Esophagus squamous epithelium (tissue), 5 donors: ENCODE measurements at regions not wholly inside any gene's neighbourhood (a gene's known extent, or its start where the extent isn't known, plus 50 kb on each side); places are given as distances from the start of the nearest gene placed in this dataset.
"Not testable (repeated sequence)": the region's sequence is repeated elsewhere in the genome, so short reads cannot be mapped to it uniquely, and the experiment has no call there.

Experiments
- DNase-seq: peaks from one replicate; lab custom pipeline; 2025; lab: John Stamatoyannopoulos, UW
- H3K27ac ChIP-seq, 4 donors: fragments of 200-600 bp; sonication (generic); one replicate each; pipeline ENCODE4 v1.5.1; 2016 to 2019; ENCODE audit warnings: mild to moderate bottlenecking in 1 of 4
- H3K27me3 ChIP-seq, 4 donors: fragments of 200-600 bp; sonication (generic); 1 replicate in 3 of 4; 2 replicates in 1 of 4; pipeline versions ENCODE4 v1.5.1 to v1.6.0; 2017 to 2021; ENCODE audit warnings: antibody characterized with exemption in 1 of 4
- H3K36me3 ChIP-seq, 3 donors: fragments of 200-600 bp; sonication (generic); one replicate each; pipeline ENCODE4 v1.5.1; 2016 to 2019
- H3K4me1 ChIP-seq, 3 donors: fragments of 200-600 bp; sonication (generic); one replicate each; pipeline ENCODE4 v1.5.1; 2017 to 2019
- H3K4me3 ChIP-seq, 4 donors: fragments of 200-600 bp; sonication (generic); 1 replicate in 3 of 4; 2 replicates in 1 of 4; pipeline ENCODE4 v1.5.1; 2016 to 2019; ENCODE audit warnings: mild to moderate bottlenecking in 2 of 4, moderate library complexity in 1 of 4
- H3K9me3 ChIP-seq, 3 donors: fragments of 200-600 bp; sonication (generic); one replicate each; pipeline ENCODE4 v1.5.1; 2016 to 2019
- POLR2A ChIP-seq, 4 donors: fragments of 450-650 bp; IDR thresholded peaks; one replicate each; pipeline ENCODE4 v1.6.1; 2017; ENCODE audit warnings: antibody characterized with exemption in 4 of 4, mild to moderate bottlenecking in 4 of 4, moderate library complexity in 3 of 4
- WGBS, 2 donors: methylation state at CpG; one replicate each; pipeline ENCODE4 v1.1.5; 2018; 5-methylcytosine and 5-hydroxymethylcytosine counted together
- intact Hi-C: fragments of 100-400 bp; cut with DNase I; formaldehyde crosslinking; loops from one replicate; pipeline ENCODE4 v1.15.0; 2022
- TF ChIP-seq, protein P1 (sequence below), 6 experiments: fragments of 450-650 bp in 4 of 6; fragments of 200-600 bp in 2 of 6; sonication (generic) in 2 of 6; IDR thresholded peaks; one replicate each; pipeline ENCODE4 v1.5.1; 2016 to 2019; ENCODE audit warnings: antibody characterized with exemption in 6 of 6, mild to moderate bottlenecking in 4 of 6, moderate library complexity in 4 of 6
- donor health status: DM: yes; HTN: yes; CAD: no.

- H3K4me3 ChIP-seq, H3K27ac ChIP-seq, intact Hi-C loops, H3K4me1 ChIP-seq, H3K9me3 ChIP-seq, H3K27me3 ChIP-seq, DNase-seq: not testable (repeated sequence)
- peaks cover 0 to 99% (median 3%) of the 10 kb centered on the region in 3 donors for H3K36me3 ChIP-seq
- WGBS, 2 donors, result 78 to 84% methylated on average over 5 to 6 of the region's 6 CpGs
Measured at GRCh38 chr16:70014915-70015314, 63.8 kb downstream of the CLEC18A start.

- intact Hi-C loops, DNase-seq: not testable (repeated sequence)
- 70 to 78% methylated on average over 4 to 5 of the region's 5 CpGs for WGBS, 2 donors
Measured at GRCh38 chr16:70016751-70017150, 65.6 kb downstream of the CLEC18A start.

DNA sequence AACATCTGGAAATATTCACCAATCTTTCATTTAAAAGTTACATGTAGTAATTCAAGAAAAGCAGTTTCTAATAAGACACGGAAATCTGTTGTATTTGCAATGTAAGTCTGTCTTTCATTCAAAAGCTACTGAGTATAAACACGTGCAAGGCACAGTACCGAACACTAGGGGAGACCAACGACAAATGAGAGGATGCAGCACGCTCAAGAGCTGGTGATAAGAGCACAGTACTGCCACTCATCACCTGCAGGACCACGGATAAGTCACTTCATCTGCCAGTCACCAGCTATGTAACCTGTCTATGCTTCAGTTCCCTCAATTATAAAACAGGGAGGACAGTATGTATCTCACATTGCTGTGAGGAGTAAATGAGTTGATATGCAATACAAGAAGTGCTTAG lies 67.1 kb downstream of the CLEC18A start:
- Histone ChIP-seq H3K27ac (no peak overlapping the region), H3K36me3 (peaks cover 0 to 99% (median 9%) of the 10 kb centered on the region in 3 donors), H3K27me3 (no peaks in the 10 kb centered on the region), H3K4me3 (no peak overlapping the region), H3K9me3 (no peaks in the 10 kb centered on the region), H3K4me1 (no peaks in the 10 kb centered on the region)
- WGBS, 2 donors, result 28 to 42% methylated on average over 6 of the region's 6 CpGs
- no peak for DNase-seq
- intact Hi-C loops, result no loop called here
- TF ChIP-seq POLR2A (IDR thresholded peaks at IDR 0.05), result no peak
- TF ChIP-seq, protein P1, sequence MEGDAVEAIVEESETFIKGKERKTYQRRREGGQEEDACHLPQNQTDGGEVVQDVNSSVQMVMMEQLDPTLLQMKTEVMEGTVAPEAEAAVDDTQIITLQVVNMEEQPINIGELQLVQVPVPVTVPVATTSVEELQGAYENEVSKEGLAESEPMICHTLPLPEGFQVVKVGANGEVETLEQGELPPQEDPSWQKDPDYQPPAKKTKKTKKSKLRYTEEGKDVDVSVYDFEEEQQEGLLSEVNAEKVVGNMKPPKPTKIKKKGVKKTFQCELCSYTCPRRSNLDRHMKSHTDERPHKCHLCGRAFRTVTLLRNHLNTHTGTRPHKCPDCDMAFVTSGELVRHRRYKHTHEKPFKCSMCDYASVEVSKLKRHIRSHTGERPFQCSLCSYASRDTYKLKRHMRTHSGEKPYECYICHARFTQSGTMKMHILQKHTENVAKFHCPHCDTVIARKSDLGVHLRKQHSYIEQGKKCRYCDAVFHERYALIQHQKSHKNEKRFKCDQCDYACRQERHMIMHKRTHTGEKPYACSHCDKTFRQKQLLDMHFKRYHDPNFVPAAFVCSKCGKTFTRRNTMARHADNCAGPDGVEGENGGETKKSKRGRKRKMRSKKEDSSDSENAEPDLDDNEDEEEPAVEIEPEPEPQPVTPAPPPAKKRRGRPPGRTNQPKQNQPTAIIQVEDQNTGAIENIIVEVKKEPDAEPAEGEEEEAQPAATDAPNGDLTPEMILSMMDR (IDR thresholded peaks at IDR 0.05), result peak in 1 of 6 experiments; percentile 25

More at GRCh38 chr16:70016751-70017150, 65.6 kb downstream of the CLEC18A start:
- H3K36me3 ChIP-seq, result peaks cover 0 to 99% (median 9%) of the 10 kb centered on the region in 3 donors
- not testable (repeated sequence) for H3K9me3 ChIP-seq, H3K4me1 ChIP-seq, H3K27ac ChIP-seq, H3K4me3 ChIP-seq, H3K27me3 ChIP-seq

DNA sequence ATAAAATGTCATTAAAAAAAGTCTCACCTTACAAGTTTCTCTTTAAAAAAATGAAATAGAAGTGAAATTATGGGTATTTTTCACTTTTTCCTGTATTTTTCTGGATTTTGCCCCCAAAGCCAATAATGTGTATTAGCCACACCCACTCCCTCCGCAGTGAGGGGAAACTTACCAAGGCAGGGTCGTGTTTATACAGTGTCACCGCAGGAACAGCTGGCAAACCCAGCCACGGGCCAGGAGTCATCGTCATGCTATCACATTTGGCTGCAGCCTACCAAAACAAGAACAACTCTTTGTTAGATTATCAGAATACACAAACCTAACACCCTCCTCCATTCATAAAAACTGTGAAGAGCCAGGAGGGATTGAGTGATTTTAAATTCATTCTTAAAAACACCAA lies 72.1 kb downstream of the CLEC18A start:
- intact Hi-C loops, H3K27ac ChIP-seq, H3K4me1 ChIP-seq, H3K4me3 ChIP-seq, H3K9me3 ChIP-seq, DNase-seq, H3K27me3 ChIP-seq: not testable (repeated sequence)
- peaks cover 0 to 84% (median 15%) of the 10 kb centered on the region in 3 donors for H3K36me3 ChIP-seq
- 53 to 76% methylated on average over 5 of the region's 5 CpGs for WGBS, 2 donors

GRCh38 chr16:70023956-70024355 lies 72.8 kb downstream of the CLEC18A start:
- H3K9me3 ChIP-seq, intact Hi-C loops, H3K4me1 ChIP-seq, H3K4me3 ChIP-seq, H3K27me3 ChIP-seq, DNase-seq, H3K27ac ChIP-seq: not testable (repeated sequence)
- 91 to 96% methylated on average over 4 of the region's 5 CpGs for WGBS, 2 donors
- H3K36me3 ChIP-seq, result peaks cover 0 to 84% (median 15%) of the 10 kb centered on the region in 3 donors

DNA sequence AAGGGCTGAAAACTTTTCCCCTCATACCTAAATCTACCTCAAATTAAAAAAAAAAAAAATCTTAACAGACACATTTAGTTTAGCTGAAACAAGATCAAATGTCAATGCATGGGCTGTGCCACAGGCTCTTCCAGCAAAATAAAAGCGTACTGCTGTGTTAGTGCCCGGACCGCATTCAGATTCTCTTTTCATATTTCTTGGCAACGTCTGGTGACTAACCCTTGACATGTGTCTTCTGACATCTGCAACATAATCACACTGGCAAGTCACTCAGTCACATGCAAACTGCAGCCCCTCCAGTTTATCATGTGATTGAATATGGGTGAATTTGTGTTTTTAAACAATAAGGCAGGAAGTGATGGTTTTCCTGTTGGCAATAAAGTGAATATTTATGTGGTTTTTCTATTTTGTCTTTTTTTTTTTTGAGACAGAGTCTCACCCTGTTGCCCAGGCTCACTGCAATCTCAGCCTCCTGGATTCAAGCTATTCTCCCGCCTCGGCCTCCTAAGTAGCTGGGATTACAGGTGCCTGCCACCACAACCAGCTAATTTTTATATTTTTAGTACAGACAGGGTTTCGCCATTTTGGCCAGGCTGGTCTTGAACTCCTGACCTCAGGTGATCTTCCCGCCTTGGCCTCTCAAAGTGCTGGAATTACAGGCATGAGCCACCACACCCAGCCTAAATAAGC lies 75.2 kb downstream of the CLEC18A start:
- H3K4me3 ChIP-seq, H3K27me3 ChIP-seq, intact Hi-C loops, H3K9me3 ChIP-seq, DNase-seq, H3K4me1 ChIP-seq: not testable (repeated sequence)
- Histone ChIP-seq H3K36me3 (peaks cover 0 to 81% (median 6%) of the 10 kb centered on the region in 3 donors), H3K27ac (peak overlapping the region in 1 of 4 donors; percentile 36)
- WGBS, 2 donors, result 70% methylated on average over 8 of the region's 8 CpGs

DNA sequence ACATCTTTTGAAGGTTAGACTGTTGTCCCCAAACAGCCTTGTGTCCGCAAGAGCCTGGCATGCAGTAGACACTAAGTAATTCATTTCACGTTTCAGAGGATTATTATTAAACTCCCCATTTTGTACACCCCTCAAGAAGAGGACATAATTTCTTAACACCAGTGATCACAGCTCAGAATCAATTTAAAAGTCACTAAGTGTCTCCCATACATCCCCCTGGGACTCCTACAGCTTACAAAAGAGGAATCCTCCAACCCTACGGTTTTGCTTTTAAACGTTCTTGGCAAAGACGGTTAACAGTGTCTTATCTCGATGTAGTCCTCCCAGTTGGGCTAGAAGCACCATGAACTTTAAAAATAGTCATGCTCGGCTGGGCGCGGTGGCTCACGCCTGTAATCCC lies 81.2 kb upstream of the PDPR start:
- WGBS, 2 donors, result 93 to 94% methylated on average over 5 to 9 of the region's 10 CpGs
- peaks cover 0 to 87% (median 0%) of the 10 kb centered on the region in 3 donors for H3K36me3 ChIP-seq
- H3K27me3 ChIP-seq, intact Hi-C loops, H3K4me1 ChIP-seq, H3K4me3 ChIP-seq, DNase-seq, H3K27ac ChIP-seq, H3K9me3 ChIP-seq: not testable (repeated sequence)

DNA sequence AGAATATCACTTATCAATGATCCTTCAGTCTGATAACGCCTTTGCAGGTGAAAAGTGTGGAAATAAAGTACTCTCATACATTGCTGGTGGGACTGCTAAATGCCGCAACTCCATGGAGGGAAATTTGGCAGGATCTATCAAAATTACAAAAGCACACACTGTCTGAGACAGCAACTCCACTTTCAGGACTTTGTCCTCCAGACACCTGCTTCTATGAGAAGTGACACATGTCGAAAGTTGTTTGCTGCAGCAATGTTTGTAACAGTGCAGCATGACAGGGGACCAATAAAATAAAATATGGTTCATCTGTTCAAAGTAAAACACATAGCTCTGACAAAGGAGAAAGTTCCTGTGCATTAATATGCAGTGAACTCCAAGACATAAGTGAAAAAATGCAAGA lies 76.2 kb upstream of the PDPR start:
- WGBS, 2 donors, result 89% methylated on average over 1 of the region's 3 CpGs; no CpG with 5 or more reads in 1 of the 2 donors
- H3K27ac ChIP-seq, H3K9me3 ChIP-seq, H3K4me3 ChIP-seq, intact Hi-C loops, H3K4me1 ChIP-seq, H3K27me3 ChIP-seq, DNase-seq: not testable (repeated sequence)
- peaks cover 0 to 77% (median 4%) of the 10 kb centered on the region in 3 donors for H3K36me3 ChIP-seq

- WGBS, 2 donors, result 79 to 89% methylated on average over 5 of the region's 5 CpGs
- H3K4me3 ChIP-seq, H3K9me3 ChIP-seq, H3K27me3 ChIP-seq, DNase-seq, intact Hi-C loops: not testable (repeated sequence)
- Histone ChIP-seq H3K4me1 (peaks cover 0 to 13% (median 0%) of the 10 kb centered on the region in 3 donors), H3K36me3 (peaks cover 0 to 50% (median 4%) of the 10 kb centered on the region in 3 donors), H3K27ac (peak overlapping the region in 3 of 4 donors; percentile 45 to 63 (median 58))
Measured at GRCh38 chr16:70040554-70040953, 73.6 kb upstream of the PDPR start.

DNA sequence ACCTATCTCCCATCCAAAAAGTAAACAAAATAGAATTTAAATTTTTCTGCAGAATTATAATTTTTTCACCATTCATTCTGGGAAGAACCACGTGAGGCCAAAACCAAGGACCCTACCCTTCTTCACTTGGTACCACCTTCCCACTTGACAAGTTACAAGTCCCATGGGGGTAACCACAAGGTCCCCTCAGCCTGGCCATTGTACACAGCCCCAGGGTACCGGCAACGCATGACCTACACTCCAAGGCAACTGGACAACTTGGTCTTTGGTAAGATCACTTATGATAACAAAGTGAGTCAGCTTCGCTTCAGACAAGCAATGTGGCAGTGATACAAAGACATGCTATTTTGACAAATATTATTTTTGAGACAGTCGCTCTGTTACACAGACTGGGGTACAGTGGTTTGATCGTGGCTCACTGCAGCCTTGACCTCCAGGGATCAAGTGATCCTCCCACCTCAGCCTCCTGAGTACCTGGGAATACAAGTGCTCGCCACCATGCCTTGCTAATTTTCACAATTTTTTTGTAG lies 70.5 kb upstream of the PDPR start:
- H3K27me3 ChIP-seq, H3K9me3 ChIP-seq, DNase-seq, intact Hi-C loops, H3K4me3 ChIP-seq, H3K27ac ChIP-seq: not testable (repeated sequence)
- H3K4me1 ChIP-seq, result peaks cover 0 to 13% (median 0%) of the 10 kb centered on the region in 3 donors
- 88 to 95% methylated on average over 5 to 7 of the region's 7 CpGs for WGBS, 2 donors
- H3K36me3 ChIP-seq, result peaks cover 0 to 30% (median 4%) of the 10 kb centered on the region in 3 donors

DNA sequence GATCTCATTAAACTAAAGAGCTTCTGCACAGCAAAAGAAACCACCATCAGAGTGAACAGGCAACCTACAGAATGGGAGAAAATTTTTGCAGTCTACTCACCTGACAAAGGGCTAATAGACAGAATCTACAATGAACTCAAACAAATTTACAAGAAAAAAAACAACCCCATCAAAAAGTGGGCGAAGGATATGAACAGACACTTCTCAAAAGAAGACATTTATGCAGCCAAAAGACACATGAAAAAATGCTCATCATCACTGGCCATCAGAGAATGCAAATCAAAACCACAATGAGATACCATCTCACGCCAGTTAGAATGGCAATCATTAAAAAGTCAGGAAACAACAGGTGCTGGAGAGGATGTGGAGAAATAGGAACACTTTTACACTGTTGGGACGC lies 67.6 kb upstream of the PDPR start:
- intact Hi-C loops, H3K4me3 ChIP-seq, H3K27me3 ChIP-seq, DNase-seq, H3K4me1 ChIP-seq, H3K9me3 ChIP-seq, H3K27ac ChIP-seq, H3K36me3 ChIP-seq: not testable (repeated sequence)
- WGBS, 2 donors, result 45% methylated on average over 2 of the region's 3 CpGs; no CpG with 5 or more reads in 1 of the 2 donors

DNA sequence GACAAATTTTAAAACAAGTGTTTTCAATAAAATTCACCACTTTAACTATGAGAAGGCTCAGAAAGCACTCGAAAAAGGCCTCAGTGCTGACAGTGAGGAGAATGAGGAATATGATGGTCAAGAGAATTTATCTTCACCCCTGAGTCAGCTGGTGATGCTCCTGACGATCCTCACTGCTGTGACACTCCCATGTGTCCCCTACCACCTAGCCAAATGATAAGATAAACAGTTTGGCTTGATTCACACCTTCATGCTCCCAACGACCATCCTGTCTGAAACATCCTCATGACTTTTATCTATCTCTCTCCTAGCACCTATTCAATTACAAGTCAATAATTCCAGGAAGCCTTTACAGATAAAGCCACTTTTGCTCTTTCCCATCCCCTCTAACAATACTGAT lies 66.0 kb upstream of the PDPR start:
- H3K27me3 ChIP-seq, H3K9me3 ChIP-seq, H3K4me1 ChIP-seq, intact Hi-C loops, H3K27ac ChIP-seq, H3K4me3 ChIP-seq, DNase-seq, H3K36me3 ChIP-seq: not testable (repeated sequence)
- 70 to 76% methylated on average over 3 of the region's 3 CpGs for WGBS, 2 donors
